DMS53 treated with DMSO at 0.1 percent for 48 hours (cell line): ENCODE measurements at regions not wholly inside any gene's neighbourhood (a gene's known extent, or its start where the extent isn't known, plus 50 kb on each side); places are given as distances from the start of the nearest gene placed in this dataset.

Experiments used
- DNase-seq: peaks from one replicate; lab custom pipeline; 2025; ENCODE audit not compliant: unreplicated experiment; lab: John Stamatoyannopoulos, UW

GRCh38 chr1:164233149-164233548 lies 325.8 kb upstream of the PBX1 start:
- no peak for DNase-seq

- DNase-seq: no peak
These were observed 318.9 kb upstream of the PBX1 start for GRCh38 chr1:164240081-164240480.

GRCh38 chr1:164250365-164250764 lies 308.6 kb upstream of the PBX1 start:
- no peak for DNase-seq

GRCh38 chr1:164256456-164256855 lies 302.5 kb upstream of the PBX1 start:
- peak; percentile 8 for DNase-seq

GRCh38 chr1:164261691-164262240 lies 297.2 kb upstream of the PBX1 start:
- no peak for DNase-seq

GRCh38 chr1:164263540-164263939 lies 295.4 kb upstream of the PBX1 start:
- no peak for DNase-seq

GRCh38 chr1:164265232-164265631 lies 293.8 kb upstream of the PBX1 start:
- no peak for DNase-seq

GRCh38 chr1:164272156-164272555 lies 286.8 kb upstream of the PBX1 start:
- no peak for DNase-seq

- no peak for DNase-seq
These were observed 262.8 kb upstream of the PBX1 start for GRCh38 chr1:164296172-164296571.

GRCh38 chr1:164308101-164308500 lies 250.9 kb upstream of the PBX1 start:
- DNase-seq: no peak

GRCh38 chr1:164310166-164310565 lies 248.8 kb upstream of the PBX1 start:
- DNase-seq: no peak

- no peak for DNase-seq
These were observed 247.6 kb upstream of the PBX1 start for GRCh38 chr1:164311377-164311776.

GRCh38 chr1:164320790-164321731 lies 237.9 kb upstream of the PBX1 start:
- DNase-seq: peak; percentile 27

GRCh38 chr1:164325786-164326185 lies 233.2 kb upstream of the PBX1 start:
- DNase-seq: no peak

GRCh38 chr1:164333387-164333786 lies 225.6 kb upstream of the PBX1 start:
- no peak for DNase-seq

- no peak for DNase-seq
These were observed 221.6 kb upstream of the PBX1 start for GRCh38 chr1:164337394-164337793.

- peak; percentile 0 for DNase-seq
These were observed 221.1 kb upstream of the PBX1 start for GRCh38 chr1:164337885-164338284.

- no peak for DNase-seq
These were observed 215.8 kb upstream of the PBX1 start for GRCh38 chr1:164343189-164343588.

GRCh38 chr1:164347980-164348379 lies 211.0 kb upstream of the PBX1 start:
- DNase-seq: no peak

GRCh38 chr1:164356511-164356910 lies 202.5 kb upstream of the PBX1 start:
- no peak for DNase-seq

GRCh38 chr1:164360265-164360664 lies 198.7 kb upstream of the PBX1 start:
- no peak for DNase-seq

- no peak for DNase-seq
These were observed 197.1 kb upstream of the PBX1 start for GRCh38 chr1:164361927-164362326.

- no peak for DNase-seq
These were observed 195.0 kb upstream of the PBX1 start for GRCh38 chr1:164363980-164364379.
